Tibial artery (tissue), 4 donors: ENCODE measurements at regions not wholly inside any gene's neighbourhood (a gene's known extent, or its start where the extent isn't known, plus 50 kb on each side); places are given as distances from the start of the nearest gene placed in this dataset.

ENCODE experiments used
- DNase-seq, 2 donors: peaks; one replicate each; pipeline ENCODE4 v3.0.0-alpha.2; 2019
- H3K27ac ChIP-seq, 2 donors: fragments of 200-600 bp; sonication (generic) in 1 of 2; 1 replicate in 1 of 2; 2 replicates in 1 of 2; pipeline ENCODE4 v1.5.1; 2018 to 2019; ENCODE audit warnings: mild to moderate bottlenecking in 1 of 2
- H3K27me3 ChIP-seq, 2 donors: fragments of 200-600 bp; sonication (generic) in 1 of 2; one replicate each; pipeline versions ENCODE4 v1.5.1 to v1.6.0; 2016 to 2019
- H3K36me3 ChIP-seq, 3 donors: fragments of 200-600 bp; sonication (generic) in 2 of 3; one replicate each; pipeline ENCODE4 v1.5.1; 2016 to 2019; ENCODE audit warnings: mild to moderate bottlenecking in 2 of 3
- H3K4me1 ChIP-seq, 4 donors: fragments of 200-600 bp; sonication (generic) in 2 of 4; 1 replicate in 3 of 4; 2 replicates in 1 of 4; pipeline ENCODE4 v1.5.1; 2016 to 2019
- H3K4me3 ChIP-seq, 2 donors: fragments of 200-600 bp; sonication (generic) in 1 of 2; 1 replicate in 1 of 2; 2 replicates in 1 of 2; pipeline ENCODE4 v1.5.1; 2018 to 2019; ENCODE audit warnings: mild to moderate bottlenecking in 2 of 2
- H3K9me3 ChIP-seq, 3 donors: fragments of 200-600 bp; sonication (generic) in 1 of 3; one replicate each; pipeline ENCODE4 v1.5.1; 2016 to 2019
- CTCF ChIP-seq, 2 experiments: fragments of 200-600 bp in 1 of 2; fragments of 450-650 bp in 1 of 2; IDR thresholded peaks; one replicate each; pipeline ENCODE4 v1.5.1; 2017 to 2019; ENCODE audit warnings: antibody characterized with exemption in 2 of 2, mild to moderate bottlenecking in 1 of 2, moderate library complexity in 1 of 2
- intact Hi-C: fragments of 100-400 bp; cut with DNase I; formaldehyde crosslinking; loops from one replicate; pipeline ENCODE4 v1.15.0; 2023; ENCODE audit warnings: low total_unique reads

- H3K4me1 ChIP-seq = no peaks in the 10 kb centered on the region
- no peak for TF ChIP-seq CTCF (IDR thresholded peaks at IDR 0.05)
- no peaks in the 10 kb centered on the region for H3K9me3 ChIP-seq
- no peak overlapping the region for H3K27ac ChIP-seq
- intact Hi-C loops = no loop called here
- H3K4me3 ChIP-seq = no peak overlapping the region
- no peaks in the 10 kb centered on the region for H3K36me3 ChIP-seq
- H3K27me3 ChIP-seq = no peaks in the 10 kb centered on the region
- DNase-seq = no peak
Measured at GRCh38 chr3:132871956-132872355, 149.7 kb upstream of the NPHP3 start.

GRCh38 chr3:132870541-132870940 lies 148.3 kb upstream of the NPHP3 start:
- no peak for DNase-seq
- Histone ChIP-seq H3K9me3 (no peaks in the 10 kb centered on the region), H3K27me3 (no peaks in the 10 kb centered on the region), H3K36me3 (no peaks in the 10 kb centered on the region), H3K4me1 (no peaks in the 10 kb centered on the region), H3K4me3 (no peak overlapping the region), H3K27ac (no peak overlapping the region)
- intact Hi-C loops = no loop called here
- TF ChIP-seq CTCF (IDR thresholded peaks at IDR 0.05) = no peak

- no peak overlapping the region for H3K27ac ChIP-seq
- no peak for DNase-seq
- no peaks in the 10 kb centered on the region for H3K9me3 ChIP-seq
- no peaks in the 10 kb centered on the region for H3K27me3 ChIP-seq
- no peak overlapping the region for H3K4me3 ChIP-seq
- no peaks in the 10 kb centered on the region for H3K4me1 ChIP-seq
- no peaks in the 10 kb centered on the region for H3K36me3 ChIP-seq
- no peak for TF ChIP-seq CTCF (IDR thresholded peaks at IDR 0.05)
- intact Hi-C loops = no loop called here
Measured at GRCh38 chr3:132867956-132868355, 145.7 kb upstream of the NPHP3 start.

- no peak for DNase-seq
- intact Hi-C loops = no loop called here
- no peak overlapping the region for H3K27ac ChIP-seq
- no peaks in the 10 kb centered on the region for H3K4me1 ChIP-seq
- H3K4me3 ChIP-seq = no peak overlapping the region
- H3K27me3 ChIP-seq = no peaks in the 10 kb centered on the region
- H3K36me3 ChIP-seq = no peaks in the 10 kb centered on the region
- no peaks in the 10 kb centered on the region for H3K9me3 ChIP-seq
- no peak for TF ChIP-seq CTCF (IDR thresholded peaks at IDR 0.05)
Measured at GRCh38 chr3:132867526-132867925, 145.3 kb upstream of the NPHP3 start.

GRCh38 chr3:132857317-132857716 lies 135.1 kb upstream of the NPHP3 start:
- no peaks in the 10 kb centered on the region for H3K4me1 ChIP-seq
- no peaks in the 10 kb centered on the region for H3K36me3 ChIP-seq
- intact Hi-C loops = no loop called here
- H3K4me3 ChIP-seq = no peak overlapping the region
- no peak for DNase-seq
- no peak for TF ChIP-seq CTCF (IDR thresholded peaks at IDR 0.05)
- peaks cover 0 to 4% (median 0%) of the 10 kb centered on the region in 3 donors for H3K9me3 ChIP-seq
- H3K27ac ChIP-seq = no peak overlapping the region
- H3K27me3 ChIP-seq = no peaks in the 10 kb centered on the region

- Histone ChIP-seq H3K36me3 (no peaks in the 10 kb centered on the region), H3K4me3 (no peak overlapping the region), H3K9me3 (no peaks in the 10 kb centered on the region), H3K4me1 (no peaks in the 10 kb centered on the region), H3K27me3 (no peaks in the 10 kb centered on the region), H3K27ac (no peak overlapping the region)
- TF ChIP-seq CTCF (IDR thresholded peaks at IDR 0.05) = no peak
- intact Hi-C loops = no loop called here
- DNase-seq = no peak
Measured at GRCh38 chr3:132854856-132855535, 132.8 kb upstream of the NPHP3 start.
